Mesenteric fat pad (tissue), 1 donor: ENCODE measurements at regions not wholly inside any gene's neighbourhood (a gene's known extent, or its start where the extent isn't known, plus 50 kb on each side); places are given as distances from the start of the nearest gene placed in this dataset.
"Not testable (repeated sequence)": the region's sequence is repeated elsewhere in the genome, so short reads cannot be mapped to it uniquely, and the experiment has no call there.

Experiments used
- DNase-seq: peaks from one replicate; pipeline ENCODE4 v3.0.0-alpha.2; 2020; ENCODE audit warnings: low spot score
- donor health status: DM: yes; HTN: yes; CAD: no.

GRCh38 chr9:99475401-99476065, 253.5 kb downstream of the SEC61B start:
- DNase-seq: no peak

DNA sequence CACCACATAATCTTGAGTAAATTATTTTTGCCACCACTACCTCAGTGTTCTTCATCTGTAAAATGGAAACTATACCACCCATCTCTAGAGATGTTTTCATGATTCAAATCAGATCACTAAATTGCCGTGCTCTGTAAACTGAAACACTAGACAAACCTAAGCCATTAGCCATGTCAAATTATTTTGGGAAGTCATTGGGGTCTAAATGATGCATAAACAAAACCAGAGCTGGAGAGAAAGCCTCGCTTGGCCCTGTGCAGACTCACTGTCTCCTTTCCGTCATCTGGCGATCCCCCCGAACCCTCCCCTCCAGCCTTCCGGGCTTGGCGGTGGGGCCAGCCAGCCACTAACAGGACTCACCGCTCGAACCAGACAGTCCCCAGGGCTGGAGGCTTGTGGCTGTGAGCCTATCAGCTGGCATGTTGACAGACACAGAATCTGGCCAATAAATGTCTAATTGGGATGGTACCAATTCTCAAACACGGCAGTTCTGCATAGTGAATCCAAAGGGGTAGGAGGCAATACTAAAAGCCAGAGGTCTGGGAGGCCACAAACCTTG, 256.5 kb downstream of the SEC61B start:
- no peak for DNase-seq

- no peak for DNase-seq
Measured at GRCh38 chr9:99479929-99480328, 257.8 kb downstream of the SEC61B start.

DNA sequence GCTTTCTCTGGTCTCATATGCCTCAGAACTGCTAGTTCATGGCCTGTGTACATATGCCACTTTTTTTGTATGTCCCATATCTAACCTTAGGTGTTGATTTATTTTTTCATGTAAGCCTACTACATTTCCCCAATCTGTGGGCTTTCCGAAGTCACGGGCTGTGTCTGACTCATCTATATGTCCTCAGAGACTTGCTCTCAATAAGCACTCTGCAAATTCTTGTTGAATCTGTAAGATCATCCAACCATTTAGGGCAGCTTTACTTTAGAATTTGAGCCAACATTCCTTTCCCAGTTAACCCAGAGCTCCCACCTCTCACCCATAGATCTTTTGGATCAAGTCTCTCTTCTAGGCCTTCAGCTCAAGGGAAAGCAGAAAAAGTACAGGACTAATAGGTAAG, 263.4 kb downstream of the SEC61B start:
- no peak for DNase-seq

- no peak for DNase-seq
Measured at GRCh38 chr9:99486684-99487083, 264.6 kb downstream of the SEC61B start.

DNA sequence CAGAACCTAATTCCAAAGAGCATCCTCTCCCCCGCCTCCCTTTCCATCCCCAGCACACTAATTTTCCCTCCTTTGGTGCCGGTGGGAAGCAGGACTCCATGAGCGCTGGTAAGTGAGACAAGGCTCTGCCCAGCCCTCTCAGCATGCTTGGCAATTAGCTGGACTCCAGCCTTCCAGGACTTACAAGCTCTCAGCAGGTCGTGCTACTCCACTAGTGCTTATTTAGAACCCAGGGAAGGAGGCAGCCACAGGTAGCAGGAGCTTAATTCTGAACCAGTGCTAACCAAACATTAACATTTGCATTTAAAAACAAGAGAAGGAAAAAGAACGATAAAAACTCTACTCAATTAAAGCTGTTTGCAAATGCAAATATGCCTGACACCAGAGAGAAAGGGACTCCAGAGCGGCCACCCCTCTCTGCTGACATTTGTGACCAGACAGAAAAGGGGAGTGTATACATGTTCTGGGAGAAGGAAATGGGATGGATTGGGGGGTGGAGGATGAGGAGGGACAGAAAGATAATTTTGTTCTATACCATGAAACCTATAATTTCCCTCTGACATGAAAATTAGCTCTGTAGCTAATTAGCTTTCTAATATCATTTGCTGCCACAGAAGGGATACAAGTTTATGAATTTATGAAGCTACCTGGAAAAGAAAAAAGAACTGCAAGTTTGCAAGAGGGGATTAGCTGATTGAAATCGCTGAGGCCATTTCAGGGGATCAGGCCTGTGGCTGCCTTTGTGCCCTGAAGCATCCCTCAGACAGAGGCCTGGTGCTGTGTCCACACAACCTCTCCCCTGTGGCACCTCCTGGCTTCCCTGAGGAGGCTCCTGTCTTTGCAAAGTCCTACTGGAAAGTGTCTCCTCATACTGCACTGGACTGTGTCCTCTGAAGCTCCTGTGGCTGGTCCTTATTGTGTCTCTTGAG, 266.3 kb downstream of the SEC61B start:
- DNase-seq: no peak

- DNase-seq: no peak
Measured at GRCh38 chr9:99489060-99489413, 267.0 kb downstream of the SEC61B start.

DNA sequence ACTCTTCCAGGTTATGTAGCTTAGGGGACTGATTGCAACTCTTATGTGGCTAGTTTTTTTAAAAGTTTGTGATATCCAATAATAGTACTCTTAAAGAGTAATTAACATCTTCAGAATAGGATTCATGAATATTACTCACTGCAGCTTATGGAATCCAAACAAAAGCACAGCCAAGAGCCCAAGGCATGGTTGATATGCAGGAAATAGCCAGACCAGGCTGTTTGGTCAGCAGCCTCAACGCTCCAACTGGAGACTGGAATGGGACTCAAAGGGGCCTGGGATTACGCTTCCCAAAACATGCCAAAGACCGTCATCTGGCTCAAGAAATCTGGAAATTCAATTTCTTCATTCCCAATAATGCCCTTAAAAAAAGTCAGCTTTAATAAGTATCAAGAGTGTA, 268.6 kb downstream of the SEC61B start:
- no peak for DNase-seq

DNA sequence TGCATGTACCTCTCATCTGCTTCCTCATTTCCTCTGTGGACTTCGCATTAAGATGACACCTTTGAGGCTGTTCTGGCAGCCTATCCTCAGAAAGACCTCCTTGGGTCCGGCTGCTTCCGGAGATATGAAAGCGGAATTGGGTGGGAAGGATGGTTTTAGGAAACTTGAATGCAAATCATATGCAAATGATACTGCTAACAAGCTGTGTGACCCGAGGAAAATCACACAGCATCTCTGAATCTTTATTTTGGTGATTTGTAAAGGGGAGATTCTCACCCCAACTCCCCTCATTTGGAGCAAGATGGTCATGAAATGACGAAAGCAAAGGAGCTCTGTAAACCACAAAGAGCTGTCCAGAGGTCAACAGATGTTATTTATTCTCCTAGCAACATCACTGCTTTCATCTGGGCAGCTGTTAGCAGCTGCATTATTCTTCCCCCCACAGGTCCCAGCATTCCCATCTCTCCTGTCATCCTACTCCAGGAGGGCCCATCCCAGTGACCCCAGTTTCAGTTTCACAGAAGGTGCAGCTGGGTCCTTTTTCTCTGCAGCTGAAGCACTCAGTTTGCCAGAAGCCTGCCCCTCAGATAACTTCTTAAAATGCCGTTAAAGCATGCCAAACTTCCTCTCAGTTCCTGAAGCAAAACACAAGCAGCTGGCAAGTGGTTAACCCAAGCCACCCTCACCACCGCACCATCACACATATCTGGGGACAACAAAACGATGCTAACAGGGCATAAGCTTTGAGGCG, 269.5 kb downstream of the SEC61B start:
- no peak for DNase-seq

- DNase-seq: no peak
Measured at GRCh38 chr9:99497641-99498040, 275.6 kb downstream of the SEC61B start.

DNA sequence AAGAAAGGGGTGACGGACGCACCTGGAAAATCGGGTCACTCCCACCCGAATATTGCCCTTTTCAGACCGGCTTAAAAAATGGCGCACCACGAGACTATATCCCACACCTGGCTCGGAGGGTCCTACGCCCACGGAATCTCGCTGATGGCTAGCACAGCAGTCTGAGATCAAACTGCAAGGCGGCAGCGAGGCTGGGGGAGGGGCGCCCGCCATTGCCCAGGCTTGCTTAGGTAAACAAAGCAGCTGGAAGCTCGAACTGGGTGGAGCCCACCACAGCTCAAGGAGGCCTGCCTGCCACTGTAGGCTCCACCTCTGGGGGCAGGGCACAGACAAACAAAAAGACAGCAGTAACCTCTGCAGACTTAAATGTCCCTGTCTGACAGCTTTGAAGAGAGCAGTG, 276.9 kb downstream of the SEC61B start:
- DNase-seq: not testable (repeated sequence)

DNA sequence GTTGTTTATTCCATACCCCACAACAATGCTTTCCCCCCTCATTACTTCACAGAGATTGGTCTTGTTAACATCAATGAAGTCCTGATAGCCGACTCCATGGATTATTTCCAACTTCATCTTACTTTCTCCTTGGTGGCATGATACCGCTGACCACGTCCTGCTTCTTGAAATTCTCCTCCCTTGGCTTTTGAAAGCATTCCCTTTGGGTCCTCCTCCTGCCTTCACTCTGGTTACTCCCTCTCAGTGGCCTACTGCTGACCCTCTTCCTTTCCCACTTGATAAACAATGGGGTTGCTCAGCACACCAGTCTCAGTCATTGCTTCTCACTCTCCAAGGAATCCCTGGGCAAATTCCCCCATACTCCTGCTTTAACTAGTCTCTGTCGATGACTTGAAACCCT, 283.9 kb downstream of the SEC61B start:
- DNase-seq: no peak

GRCh38 chr9:99506747-99507348, 284.8 kb downstream of the SEC61B start:
- DNase-seq: no peak

DNA sequence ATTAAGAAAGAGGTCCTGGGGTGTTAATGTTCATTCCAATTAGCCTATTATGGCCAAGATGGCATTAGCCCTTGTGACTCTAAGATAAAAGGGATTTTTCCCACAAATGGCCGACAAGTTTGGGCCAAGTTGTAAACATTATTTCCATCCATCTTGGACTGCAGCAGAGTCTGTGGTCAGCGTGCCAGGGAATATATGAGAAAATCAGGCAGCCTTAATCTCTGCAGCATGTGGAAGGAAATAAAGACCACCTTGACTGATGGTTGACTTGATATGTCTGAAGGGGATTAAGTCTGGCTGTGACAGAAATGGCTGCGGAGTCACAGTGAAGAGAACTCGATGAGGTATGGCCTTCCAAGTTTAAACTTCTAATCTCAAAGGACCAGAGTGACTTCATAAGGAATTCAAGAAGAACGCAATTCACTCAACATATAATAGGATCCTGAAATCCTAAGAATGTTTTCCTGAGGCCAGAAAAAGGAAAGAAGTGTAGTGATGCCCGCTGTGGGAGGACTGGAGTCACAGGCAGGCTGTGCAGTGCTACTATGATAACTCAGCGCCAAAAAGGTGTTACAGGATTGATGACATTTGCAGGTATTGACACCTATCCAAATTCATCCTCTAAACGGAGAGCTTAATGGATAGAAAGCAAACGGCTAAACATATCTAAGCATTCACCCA, 287.1 kb downstream of the SEC61B start:
- DNase-seq: no peak

GRCh38 chr9:99509900-99510535, 287.9 kb downstream of the SEC61B start:
- DNase-seq: no peak

GRCh38 chr9:99511723-99512122, 289.6 kb downstream of the SEC61B start:
- DNase-seq: no peak

- DNase-seq: no peak
Measured at GRCh38 chr9:99513441-99514112, 291.5 kb downstream of the SEC61B start.

GRCh38 chr9:99515093-99515492, 293.0 kb downstream of the SEC61B start:
- no peak for DNase-seq

DNA sequence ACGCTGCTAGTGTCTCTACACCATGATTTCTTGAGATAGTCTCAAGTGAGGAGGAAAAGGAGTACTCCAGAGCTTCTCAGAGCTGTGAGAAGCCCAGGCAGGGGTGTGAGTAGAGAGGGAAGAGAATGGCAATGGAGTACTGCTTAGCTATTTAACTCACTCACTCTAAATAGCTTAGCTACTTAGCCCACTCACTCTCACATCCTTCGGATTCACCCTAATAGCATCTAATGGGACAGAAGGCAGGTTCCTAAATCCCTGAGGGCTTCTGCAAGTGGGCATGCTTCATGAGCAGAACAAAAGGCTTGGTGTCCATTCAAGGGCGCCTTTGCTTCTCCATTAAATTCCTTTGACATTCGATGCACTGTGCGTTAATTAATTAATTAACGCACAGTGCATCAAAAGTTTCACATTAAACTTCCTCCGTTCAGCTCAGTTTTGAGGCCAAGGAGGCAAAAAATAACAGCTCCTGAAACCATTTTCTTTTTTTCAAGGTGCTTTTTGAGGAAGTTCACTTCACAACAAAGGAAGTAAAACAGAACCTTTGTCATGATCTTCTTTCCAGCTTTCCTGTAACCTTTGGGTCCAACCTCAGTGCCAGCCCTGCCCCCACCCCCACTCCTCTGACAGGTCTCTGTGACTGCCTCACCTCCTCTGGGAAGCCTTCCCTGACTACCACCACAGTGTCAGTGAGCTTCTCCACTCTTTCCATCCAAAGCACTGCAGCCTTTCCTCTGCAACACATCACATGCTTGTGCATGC, 294.0 kb downstream of the SEC61B start:
- DNase-seq: no peak
